OCI-LY7 (cell line): ENCODE measurements at regions not wholly inside any gene's neighbourhood (a gene's known extent, or its start where the extent isn't known, plus 50 kb on each side); places are given as distances from the start of the nearest gene placed in this dataset.

ENCODE experiments used
- BruUV-seq: library from RNA; stranded (reverse); fragments of 400-500 nt; replicated peaks from 2 replicates; lab custom pipeline; 2021; lab: Mats Ljungman, UMichigan
- CTCF ChIA-PET: fragments of 300-600 bp; sonication (Branson Sonifier 250); formaldehyde crosslinking; loops from one replicate; lab custom pipeline; 2022; ENCODE audit warnings: antibody characterized with exemption; ENCODE audit not compliant: unreplicated experiment; lab: Charles Lee
- POLR2A ChIA-PET: fragments of 300-600 bp; sonication (Branson Sonifier 250); formaldehyde crosslinking; loops from one replicate; lab custom pipeline; 2022; ENCODE audit warnings: antibody characterized with exemption; lab: Charles Lee
- DNase-seq: peaks from one replicate; pipeline ENCODE4 v3.0.0-alpha.2; 2015; ENCODE audit warnings: low spot score
- H2AFZ ChIP-seq: fragments of 200-600 bp; sonication (generic), shearing (Covaris generic); 2 replicates; pipeline ENCODE4 v1.6.1; 2014; ENCODE audit warnings: mild to moderate bottlenecking, antibody characterized with exemption, low read length, moderate library complexity
- H3K27ac ChIP-seq: fragments of 200-600 bp; sonication (generic); 2 replicates; pipeline ENCODE4 v1.5.1; 2014; ENCODE audit warnings: mixed run types, low read depth, mild to moderate bottlenecking, moderate library complexity, low read length, inconsistent platforms; ENCODE audit not compliant: poor library complexity, severe bottlenecking
- H3K36me3 ChIP-seq: fragments of 200-600 bp; sonication (generic); 2 replicates; pipeline ENCODE4 v1.6.1; 2014; ENCODE audit warnings: mild to moderate bottlenecking, antibody characterized with exemption, low read length, moderate library complexity, mixed read lengths; ENCODE audit not compliant: insufficient read depth
- H3K4me1 ChIP-seq: fragments of 200-600 bp; sonication (generic); 2 replicates; pipeline ENCODE4 v1.5.1; 2014; ENCODE audit warnings: mild to moderate bottlenecking, low read length; ENCODE audit not compliant: insufficient read depth, poor library complexity, severe bottlenecking
- H3K4me2 ChIP-seq: fragments of 200-600 bp; sonication (generic); 2 replicates; pipeline ENCODE4 v1.6.1; 2014; ENCODE audit warnings: mild to moderate bottlenecking, low read length
- H3K4me3 ChIP-seq: fragments of 200-600 bp; sonication (generic); 2 replicates; pipeline ENCODE4 v1.5.1; 2014; ENCODE audit warnings: mild to moderate bottlenecking, low read depth, low read length; ENCODE audit not compliant: poor library complexity, severe bottlenecking
- H3K79me2 ChIP-seq: fragments of 200-600 bp; sonication (generic); 2 replicates; pipeline ENCODE4 v1.6.1; 2016; ENCODE audit warnings: low read depth, mild to moderate bottlenecking, low read length, moderate library complexity, mixed read lengths; ENCODE audit not compliant: insufficient read depth
- H3K9me2 ChIP-seq: fragments of 200-600 bp; sonication (generic); 2 replicates; pipeline ENCODE4 v1.6.1; 2016; ENCODE audit warnings: mild to moderate bottlenecking, low read length, mixed read lengths; ENCODE audit not compliant: insufficient read depth
- H3K9me3 ChIP-seq: fragments of 200-600 bp; sonication (generic); 2 replicates; pipeline ENCODE4 v1.6.1; 2014; ENCODE audit warnings: mild to moderate bottlenecking, mixed run types, low read length, mixed read lengths
- H4K20me1 ChIP-seq: fragments of 200-600 bp; sonication (generic); 2 replicates; pipeline ENCODE4 v1.6.1; 2014; ENCODE audit warnings: mild to moderate bottlenecking, antibody characterized with exemption, low read length, moderate library complexity, mixed read lengths; ENCODE audit not compliant: insufficient read depth
- CTCF ChIP-seq: fragments of 200-600 bp; sonication (generic); conservative IDR thresholded peaks from 2 replicates; pipeline ENCODE4 v1.5.1; 2014; ENCODE audit warnings: mild to moderate bottlenecking, antibody characterized with exemption, low read length, moderate library complexity, mixed read lengths
- EZH2phosphoT487 ChIP-seq: fragments of 200-600 bp; sonication (generic); IDR thresholded peaks from 2 replicates; pipeline ENCODE4 v1.6.1; 2018; ENCODE audit warnings: low read depth, borderline replicate concordance, mild to moderate bottlenecking, mixed run types, antibody characterized with exemption, low read length, moderate library complexity, mixed read lengths
- intact Hi-C: fragments of 100-400 bp; cut with micrococcal nuclease; formaldehyde crosslinking; loops from one replicate; pipeline ENCODE4 v1.10.0; 2022; ENCODE audit not compliant: unreplicated experiment

DNA sequence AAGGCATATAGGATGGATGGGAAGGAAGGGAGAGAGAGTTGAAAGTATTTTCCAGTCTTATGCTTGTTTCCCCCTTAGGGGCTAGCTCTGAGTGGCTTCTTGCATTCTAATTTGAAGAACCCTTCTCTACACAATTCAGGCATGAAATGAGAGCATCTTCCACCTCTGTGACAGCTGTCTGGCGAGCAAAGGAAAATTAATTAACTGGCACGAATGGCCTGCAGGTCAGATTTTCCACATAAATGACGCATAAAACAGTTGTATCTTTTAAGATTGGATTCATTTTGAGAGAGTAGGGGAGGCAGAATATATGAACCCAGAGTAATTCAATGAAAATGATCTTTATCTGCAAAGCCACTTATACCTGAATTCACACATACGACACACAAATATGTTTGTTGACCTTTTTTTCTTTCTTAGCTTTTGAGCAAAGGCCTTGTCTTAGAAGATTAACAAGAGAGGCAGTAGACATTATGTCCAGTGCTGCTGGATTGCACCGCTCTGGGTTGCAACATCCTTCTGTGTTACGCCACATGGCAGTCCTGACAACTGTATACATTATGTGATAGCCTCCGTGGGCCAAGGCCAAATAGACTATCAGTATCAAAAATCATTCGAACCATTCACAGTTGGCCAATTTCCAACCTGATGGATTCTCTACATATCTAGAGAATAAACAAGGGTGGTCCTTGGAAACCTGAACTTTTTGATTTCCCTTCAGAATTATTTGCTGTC lies 173.0 kb upstream of the GOT2 start:
- H3K9me2 ChIP-seq: no peaks in the 10 kb centered on the region
- H3K9me3 ChIP-seq: no peaks in the 10 kb centered on the region
- intact Hi-C loops: no loop called here
- no peak overlapping the region for H2AFZ ChIP-seq
- no peaks in the 10 kb centered on the region for H3K36me3 ChIP-seq
- BruUV-seq: no TSS peak
- no peaks in the 10 kb centered on the region for H3K79me2 ChIP-seq
- no peak overlapping the region for H3K4me2 ChIP-seq
- H3K27ac ChIP-seq: no peak overlapping the region
- no peaks in the 10 kb centered on the region for H4K20me1 ChIP-seq
- no peak overlapping the region for H3K4me3 ChIP-seq
- TF ChIP-seq EZH2phosphoT487 (no peak), CTCF (no peak)
- POLR2A ChIA-PET: no interaction called here
- no peaks in the 10 kb centered on the region for H3K4me1 ChIP-seq
- DNase-seq: no peak
- CTCF ChIA-PET: no interaction called here

DNA sequence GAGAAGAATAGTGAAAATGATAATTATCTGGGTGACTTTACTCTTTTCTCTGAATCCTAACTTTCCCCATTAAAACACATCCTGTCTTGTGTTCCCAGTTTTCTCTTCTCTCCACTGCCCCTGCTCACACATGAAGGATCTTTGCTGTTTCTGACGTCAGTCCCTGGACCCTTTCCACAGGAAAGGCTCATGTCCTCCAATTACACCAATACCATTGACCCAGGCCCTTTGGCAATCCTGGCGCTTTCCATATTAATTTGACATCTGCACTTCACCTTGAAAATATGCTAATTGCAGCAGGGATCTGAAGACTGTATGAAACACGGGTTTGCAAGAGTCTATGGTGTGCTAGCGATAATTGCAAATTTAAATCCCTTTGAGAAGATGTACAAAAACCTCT lies 170.2 kb upstream of the GOT2 start:
- TF ChIP-seq CTCF: no peak
- no peak for TF ChIP-seq EZH2phosphoT487
- H3K36me3 ChIP-seq: no peaks in the 10 kb centered on the region
- no peak overlapping the region for H3K4me2 ChIP-seq
- no peak overlapping the region for H3K4me3 ChIP-seq
- BruUV-seq: no TSS peak
- no peak overlapping the region for H3K27ac ChIP-seq
- CTCF ChIA-PET: no interaction called here
- H2AFZ ChIP-seq: no peak overlapping the region
- no peaks in the 10 kb centered on the region for H4K20me1 ChIP-seq
- POLR2A ChIA-PET: interaction anchor here (1.1 kb wide), 1 partner anchor 445 kb away, joined by 4 read pairs; no protein-coding TSS in a partner anchor
- intact Hi-C loops: no loop called here
- no peaks in the 10 kb centered on the region for H3K79me2 ChIP-seq
- no peaks in the 10 kb centered on the region for H3K9me2 ChIP-seq
- H3K9me3 ChIP-seq: no peaks in the 10 kb centered on the region
- no peak for DNase-seq
- no peaks in the 10 kb centered on the region for H3K4me1 ChIP-seq

- no TSS peak for BruUV-seq
- intact Hi-C loops: no loop called here
Observed at GRCh38 chr16:58889516-58889915, 155.4 kb upstream of the GOT2 start.

More at GRCh38 chr16:58889516-58889915, 155.4 kb upstream of the GOT2 start:
- Histone ChIP-seq H3K36me3 (no peaks in the 10 kb centered on the region), H3K4me1 (no peaks in the 10 kb centered on the region), H3K79me2 (no peaks in the 10 kb centered on the region), H3K27ac (no peak overlapping the region), H3K9me3 (no peaks in the 10 kb centered on the region), H3K9me2 (no peaks in the 10 kb centered on the region), H3K4me2 (no peak overlapping the region), H4K20me1 (no peaks in the 10 kb centered on the region), H2AFZ (no peak overlapping the region), H3K4me3 (no peak overlapping the region)
- TF ChIP-seq EZH2phosphoT487 (no peak), CTCF (no peak)
- DNase-seq: no peak
- POLR2A ChIA-PET: no interaction called here
- CTCF ChIA-PET: no interaction called here
